Prostate gland (tissue), 2 donors: ENCODE measurements at regions not wholly inside any gene's neighbourhood (a gene's known extent, or its start where the extent isn't known, plus 50 kb on each side); places are given as distances from the start of the nearest gene placed in this dataset.

ENCODE experiments used
- DNase-seq: peaks from one replicate; pipeline ENCODE4 v3.0.0-alpha.2; 2019; ENCODE audit warnings: low spot score
- H3K27ac ChIP-seq, 2 donors: fragments of 200-600 bp; sonication (generic); 2 replicates each; pipeline ENCODE4 v1.5.1; 2017 to 2019
- H3K27me3 ChIP-seq: fragments of 200-600 bp; sonication (generic); replicated peaks from 2 replicates; pipeline ENCODE4 v1.5.1; 2019; ENCODE audit not compliant: insufficient read depth
- H3K36me3 ChIP-seq, 2 donors: fragments of 200-600 bp; sonication (generic); 1 replicate in 1 of 2; 2 replicates in 1 of 2; pipeline versions ENCODE4 v1.5.1 to v1.8.1; 2017 to 2019
- H3K4me1 ChIP-seq: fragments of 200-600 bp; sonication (generic); replicated peaks from 2 replicates; pipeline ENCODE4 v1.5.1; 2019
- H3K4me3 ChIP-seq, 2 donors: fragments of 200-600 bp; sonication (generic); 2 replicates each; pipeline ENCODE4 v1.5.1; 2017 to 2019
- H3K9me3 ChIP-seq: fragments of 200-600 bp; sonication (generic); 2 replicates; pipeline ENCODE4 v1.5.1; 2017
- CTCF ChIP-seq, 4 experiments: fragments of 200-600 bp in 2 of 4; fragments of 450-650 bp in 2 of 4; sonication (generic) in 2 of 4; IDR thresholded peaks; 1 replicate in 3 of 4; 2 replicates in 1 of 4; pipeline ENCODE4 v1.5.1; 2016 to 2019; ENCODE audit warnings: antibody characterized with exemption in 4 of 4, mild to moderate bottlenecking in 2 of 4, moderate library complexity in 2 of 4
- POLR2A ChIP-seq: fragments of 450-650 bp; IDR thresholded peaks from one replicate; pipeline ENCODE4 v1.6.1; 2016; ENCODE audit warnings: antibody characterized with exemption, mild to moderate bottlenecking
- POLR2AphosphoS5 ChIP-seq: sonication (generic); formaldehyde crosslinking; IDR thresholded peaks from one replicate; pipeline ENCODE4 v1.6.1; 2017; ENCODE audit warnings: antibody characterized with exemption
- WGBS: methylation state at CpG from one replicate; pipeline ENCODE4 v1.1.5; 2018; 5-methylcytosine and 5-hydroxymethylcytosine counted together
- intact Hi-C: fragments of 100-400 bp; cut with DNase I; formaldehyde crosslinking; loops from one replicate; pipeline ENCODE4 v1.14.2; 2022

GRCh38 chr18:70559446-70559845 is 270.6 kb downstream of the SOCS6 start:
- 61% methylated on average over 2 of the region's 2 CpGs for WGBS
- Histone ChIP-seq H3K9me3 (no peaks in the 10 kb centered on the region), H3K4me1 (no peaks in the 10 kb centered on the region), H3K27me3 (no peaks in the 10 kb centered on the region), H3K4me3 (no peak overlapping the region), H3K27ac (no peak overlapping the region), H3K36me3 (no peaks in the 10 kb centered on the region)
- DNase-seq: no peak
- intact Hi-C loops: no loop called here
- no peak for TF ChIP-seq CTCF (IDR thresholded peaks at IDR 0.05)
- TF ChIP-seq POLR2A: no peak
- no peak for TF ChIP-seq POLR2AphosphoS5

- Histone ChIP-seq H3K9me3 (no peaks in the 10 kb centered on the region), H3K4me1 (no peaks in the 10 kb centered on the region), H3K27me3 (no peaks in the 10 kb centered on the region), H3K36me3 (no peaks in the 10 kb centered on the region), H3K4me3 (no peak overlapping the region), H3K27ac (no peak overlapping the region)
- 93% methylated on average over 1 of the region's 1 CpG for WGBS
- intact Hi-C loops: no loop called here
- no peak for TF ChIP-seq CTCF (IDR thresholded peaks at IDR 0.05)
- no peak for TF ChIP-seq POLR2A
- no peak for TF ChIP-seq POLR2AphosphoS5
- no peak for DNase-seq
Observed at GRCh38 chr18:70558371-70558770, 269.5 kb downstream of the SOCS6 start.

GRCh38 chr18:70554854-70555445 is 266.1 kb downstream of the SOCS6 start:
- no peaks in the 10 kb centered on the region for H3K27me3 ChIP-seq
- no peak for DNase-seq
- H3K4me3 ChIP-seq: no peak overlapping the region
- H3K4me1 ChIP-seq: no peaks in the 10 kb centered on the region
- no peaks in the 10 kb centered on the region for H3K36me3 ChIP-seq
- no peaks in the 10 kb centered on the region for H3K9me3 ChIP-seq
- intact Hi-C loops: no loop called here
- TF ChIP-seq POLR2A: no peak
- TF ChIP-seq CTCF (IDR thresholded peaks at IDR 0.05): no peak
- no peak for TF ChIP-seq POLR2AphosphoS5
- 73% methylated on average over 2 of the region's 2 CpGs for WGBS
- H3K27ac ChIP-seq: no peak overlapping the region

- DNase-seq: no peak
- Histone ChIP-seq H3K4me1 (no peaks in the 10 kb centered on the region), H3K36me3 (no peaks in the 10 kb centered on the region), H3K9me3 (no peaks in the 10 kb centered on the region), H3K4me3 (no peak overlapping the region), H3K27ac (no peak overlapping the region), H3K27me3 (no peaks in the 10 kb centered on the region)
- WGBS: 29% methylated on average over 3 of the region's 3 CpGs
- intact Hi-C loops: no loop called here
- TF ChIP-seq CTCF (IDR thresholded peaks at IDR 0.05) (no peak), POLR2A (no peak), POLR2AphosphoS5 (no peak)
Observed at GRCh38 chr18:70553936-70554260, 265.1 kb downstream of the SOCS6 start.

- Histone ChIP-seq H3K4me3 (no peak overlapping the region), H3K27ac (no peak overlapping the region), H3K4me1 (no peaks in the 10 kb centered on the region), H3K9me3 (no peaks in the 10 kb centered on the region), H3K36me3 (no peaks in the 10 kb centered on the region), H3K27me3 (no peaks in the 10 kb centered on the region)
- no peak for DNase-seq
- no peak for TF ChIP-seq POLR2AphosphoS5
- intact Hi-C loops: no loop called here
- WGBS: 55% methylated on average over 10 of the region's 10 CpGs
Observed at GRCh38 chr18:70553245-70553935, 264.5 kb downstream of the SOCS6 start.
